HepG2 (cell line): ENCODE measurements at regions not wholly inside any gene's neighbourhood (a gene's known extent, or its start where the extent isn't known, plus 50 kb on each side); places are given as distances from the start of the nearest gene placed in this dataset.
"Not testable (repeated sequence)": the region's sequence is repeated elsewhere in the genome, so short reads cannot be mapped to it uniquely, and the experiment has no call there.

Experiments used
- ATAC-seq: fragments of 200-7000 bp; cut with Tn5 transposase; 3 replicates; pipeline ENCODE4 v1.9.1; 2020; ENCODE audit warnings: mild to moderate bottlenecking, moderate library complexity
- BruUV-seq: library from RNA; stranded (reverse); fragments of 400-500 nt; replicated peaks from 2 replicates; lab custom pipeline; 2021; lab: Mats Ljungman, UMichigan
- CTCF ChIA-PET: fragments of 300-600 bp; formaldehyde crosslinking; extraction: SDS; loops from one replicate; lab custom pipeline; 2021; ENCODE audit warnings: low total read pairs, inconsistent platforms, low intra/inter-chr PET ratio; lab: Yijun Ruan, JAX
- POLR2A ChIA-PET: fragments of 350-600 bp; sonication (Branson Sonifier 250); formaldehyde crosslinking; loops from one replicate; lab custom pipeline; 2020; ENCODE audit warnings: antibody characterized with exemption, inconsistent platforms; lab: Yijun Ruan, JAX
- DNase-seq: peaks from one replicate; pipeline ENCODE4 v3.0.0-alpha.2; 2015; ENCODE audit warnings: low spot score
- FAIRE-seq: peaks from 3 replicates; lab custom pipeline; 2011; peaks lifted over from hg19 to GRCh38; lab: Jason Lieb, UNC
- H2AFZ ChIP-seq: one replicate; pipeline ENCODE4 v1.6.1; 2011; ENCODE audit warnings: low read length, inconsistent platforms
- H3K27ac ChIP-seq: fragments of 300-600 bp; 3 replicates; pipeline ENCODE4 v1.8.0; 2011; ENCODE audit warnings: mixed run types, mild to moderate bottlenecking, mixed read lengths, low read length, inconsistent platforms; ENCODE audit not compliant: insufficient read depth; ENCODE audit errors: extremely low read length
- H3K27me3 ChIP-seq, 2 experiments: fragments of 200-600 bp in 1 of 2; 2 replicates in 1 of 2; 3 replicates in 1 of 2; pipeline versions ENCODE4 v1.6.0 to v1.8.0; 2011; ENCODE audit warnings: low read length in 2 of 2, mild to moderate bottlenecking in 2 of 2, moderate library complexity in 2 of 2, inconsistent platforms in 1 of 2; ENCODE audit not compliant: insufficient read depth in 2 of 2, control insufficient read depth in 1 of 2
- H3K36me3 ChIP-seq, 2 experiments: fragments of 200-600 bp in 1 of 2; replicated peaks in 1 of 2; 2 replicates in 1 of 2; 3 replicates in 1 of 2; pipeline versions ENCODE4 v1.5.1 to v1.8.0; 2011; ENCODE audit warnings: low read length in 2 of 2, inconsistent platforms in 1 of 2; ENCODE audit not compliant: insufficient read depth in 2 of 2, control insufficient read depth in 1 of 2
- H3K4me1 ChIP-seq: 2 replicates; pipeline ENCODE4 v1.5.1; 2012; ENCODE audit warnings: low read length, inconsistent platforms; ENCODE audit not compliant: insufficient read depth
- H3K4me2 ChIP-seq: 2 replicates; pipeline ENCODE4 v1.6.0; 2011; ENCODE audit warnings: low read depth, low read length, inconsistent platforms
- H3K4me3 ChIP-seq, 3 experiments: fragments of 200-600 bp in 1 of 3; sonication (generic), shearing (Covaris generic) in 1 of 3; replicated peaks in 1 of 3; 2 replicates each; pipeline ENCODE4 v1.5.1; 2011 to 2016; ENCODE audit warnings: low read length in 3 of 3, inconsistent platforms in 2 of 3, low read depth in 2 of 3, mild to moderate bottlenecking in 2 of 3, control low read depth in 1 of 3, mixed read lengths in 1 of 3; ENCODE audit not compliant: insufficient read depth in 1 of 3
- H3K79me2 ChIP-seq: one replicate; pipeline ENCODE4 v1.6.1; 2011; ENCODE audit warnings: low read length, inconsistent platforms; ENCODE audit not compliant: insufficient read depth
- H3K9ac ChIP-seq: 2 replicates; pipeline ENCODE4 v1.6.0; 2011; ENCODE audit warnings: mild to moderate bottlenecking, low read depth, low read length, inconsistent platforms; ENCODE audit not compliant: insufficient read depth
- H3K9me3 ChIP-seq: 2 replicates; pipeline ENCODE4 v1.5.1; 2012; ENCODE audit warnings: mild to moderate bottlenecking, low read length
- H4K20me1 ChIP-seq: 2 replicates; pipeline ENCODE4 v1.6.0; 2011; ENCODE audit warnings: inconsistent platforms, mild to moderate bottlenecking, low read length, moderate library complexity; ENCODE audit not compliant: insufficient read depth
- CEBPG ChIP-seq: IDR thresholded peaks from 2 replicates; pipeline ENCODE4 v1.6.1; 2016
- HOXA3 ChIP-seq: sonication (generic); formaldehyde crosslinking; IDR thresholded peaks from 2 replicates; pipeline ENCODE4 v1.5.0; 2020; ENCODE audit warnings: missing genetic modification reagents
- IKZF4 ChIP-seq: sonication (generic); formaldehyde crosslinking; IDR thresholded peaks from 2 replicates; pipeline ENCODE4 v1.5.1; 2020; ENCODE audit warnings: borderline replicate concordance, mild to moderate bottlenecking, low read depth, missing genetic modification reagents; ENCODE audit errors: not compliant biosample characterization
- KMT2B ChIP-seq: IDR thresholded peaks from 2 replicates; pipeline ENCODE4 v1.6.1; 2016; ENCODE audit warnings: missing genetic modification reagents, missing compliant biosample characterization
- MED8 ChIP-seq: sonication (generic); formaldehyde crosslinking; IDR thresholded peaks from 2 replicates; pipeline ENCODE4 v1.8.1; 2023; ENCODE audit warnings: mild to moderate bottlenecking, missing genetic modification reagents; ENCODE audit not compliant: insufficient replicate concordance
- PBX2 ChIP-seq: IDR thresholded peaks from 2 replicates; pipeline ENCODE4 v1.6.1; 2016; ENCODE audit warnings: control low read depth
- SNAPC5 ChIP-seq: sonication (generic); formaldehyde crosslinking; IDR thresholded peaks from 2 replicates; pipeline ENCODE4 v1.8.1; 2023; ENCODE audit warnings: mild to moderate bottlenecking, missing genetic modification reagents, borderline replicate concordance
- STAT5B ChIP-seq: sonication (generic); formaldehyde crosslinking; IDR thresholded peaks from 2 replicates; pipeline ENCODE4 v1.4.0; 2020; ENCODE audit warnings: missing genetic modification reagents
- ZMAT5 ChIP-seq: sonication (generic); formaldehyde crosslinking; IDR thresholded peaks from 2 replicates; pipeline ENCODE4 v1.5.0; 2020; ENCODE audit warnings: mild to moderate bottlenecking, low read depth, missing genetic modification reagents, borderline replicate concordance
- ZNF138 ChIP-seq: sonication (generic); formaldehyde crosslinking; IDR thresholded peaks from 2 replicates; pipeline ENCODE4 v1.5.0; 2020; ENCODE audit warnings: mild to moderate bottlenecking, low read depth, missing genetic modification reagents
- ZNF317 ChIP-seq: sonication (generic); formaldehyde crosslinking; IDR thresholded peaks from 2 replicates; pipeline ENCODE4 v1.5.0; 2020; ENCODE audit warnings: mild to moderate bottlenecking, missing genetic modification reagents
- ZNF343 ChIP-seq: sonication (generic); formaldehyde crosslinking; IDR thresholded peaks from 2 replicates; pipeline ENCODE4 v1.4.0; 2020; ENCODE audit warnings: mild to moderate bottlenecking, missing genetic modification reagents
- ZNF430 ChIP-seq: sonication (generic); formaldehyde crosslinking; IDR thresholded peaks from 2 replicates; pipeline ENCODE4 v1.9.0; 2021; ENCODE audit warnings: mild to moderate bottlenecking, missing genetic modification reagents
- ZNF549 ChIP-seq: sonication (generic); formaldehyde crosslinking; IDR thresholded peaks from 2 replicates; pipeline ENCODE4 v1.5.0; 2020; ENCODE audit warnings: missing genetic modification reagents
- ZNF619 ChIP-seq: sonication (generic); formaldehyde crosslinking; IDR thresholded peaks from 2 replicates; pipeline ENCODE4 v1.4.0; 2020; ENCODE audit warnings: mild to moderate bottlenecking, missing genetic modification reagents
- ZNF704 ChIP-seq: sonication (generic); formaldehyde crosslinking; IDR thresholded peaks from 2 replicates; pipeline ENCODE4 v1.8.1; 2023; ENCODE audit warnings: mild to moderate bottlenecking, inconsistent platforms, moderate library complexity, missing genetic modification reagents, borderline replicate concordance
- ZNF839 ChIP-seq: sonication (generic); formaldehyde crosslinking; IDR thresholded peaks from 2 replicates; pipeline ENCODE4 v1.4.0; 2020; ENCODE audit warnings: missing genetic modification reagents, mild to moderate bottlenecking, borderline replicate concordance
- WGBS: methylation state at CpG from one replicate; pipeline ENCODE4 v1.1.6; 2017; ENCODE audit warnings: low lambda C conversion rate; 5-methylcytosine and 5-hydroxymethylcytosine counted together
- in situ Hi-C: cut with HindIII; loops from 2 replicates; pipeline ENCODE4 v1.10.0; 2017; ENCODE audit warnings: low pct_unique_long_range_greater_than_20kb; ENCODE audit not compliant: extremely low pct_ligation_motif_present
- intact Hi-C: fragments of 100-400 bp; cut with micrococcal nuclease; formaldehyde crosslinking; loops from one replicate; pipeline ENCODE4 v1.10.0; 2022; ENCODE audit not compliant: unreplicated experiment

GRCh38 chr14:82963756-82964155 lies 1430.1 kb upstream of the SEL1L start (continued):
- TF ChIP-seq ZNF138: no peak
- TF ChIP-seq ZNF317 (CRISPR knock-in tag): no peak
- no peak for TF ChIP-seq IKZF4
- TF ChIP-seq KMT2B (CRISPR knock-in tag): no peak
- TF ChIP-seq HOXA3 (CRISPR knock-in tag): no peak
- no peak for TF ChIP-seq ZNF619 (CRISPR knock-in tag)
- no peak for TF ChIP-seq ZNF343 (CRISPR knock-in tag)
- no peak for TF ChIP-seq PBX2

GRCh38 chr14:82987502-82988124 lies 1454.0 kb upstream of the SEL1L start:
- WGBS: 2% methylated on average over 5 of the region's 5 CpGs
- ChIA-PET CTCF (no interaction called here), POLR2A (no interaction called here)
- Histone ChIP-seq H2AFZ (no peak overlapping the region), H3K4me3 (no peak overlapping the region), H3K9me3 (peaks cover 53% of the 10 kb centered on the region), H3K79me2 (no peaks in the 10 kb centered on the region), H3K27ac (no peak overlapping the region), H3K4me1 (no peaks in the 10 kb centered on the region), H3K27me3 (no peaks in the 10 kb centered on the region), H3K36me3 (no peaks in the 10 kb centered on the region), H3K4me2 (no peak overlapping the region), H3K9ac (no peak overlapping the region), H4K20me1 (no peaks in the 10 kb centered on the region)
- FAIRE-seq (no peak), ATAC-seq (no peak), DNase-seq (no peak)
- in situ Hi-C loops (no loop called here), intact Hi-C loops (no loop called here)
- BruUV-seq: no TSS peak
- TF ChIP-seq STAT5B (CRISPR knock-in tag): no peak
- TF ChIP-seq ZMAT5 (CRISPR knock-in tag): no peak
- no peak for TF ChIP-seq ZNF839
- no peak for TF ChIP-seq SNAPC5 (CRISPR knock-in tag)
- TF ChIP-seq ZNF704: no peak
- no peak for TF ChIP-seq CEBPG (CRISPR knock-in tag)
- TF ChIP-seq MED8: no peak
- TF ChIP-seq ZNF549 (CRISPR knock-in tag): no peak
- TF ChIP-seq ZNF430 (CRISPR knock-in tag): no peak

- ATAC-seq, H3K4me2 ChIP-seq, H4K20me1 ChIP-seq, FAIRE-seq, BruUV-seq, CTCF ChIA-PET, H3K9ac ChIP-seq, H2AFZ ChIP-seq, POLR2A ChIA-PET, H3K79me2 ChIP-seq, intact Hi-C loops, H3K4me1 ChIP-seq, DNase-seq, in situ Hi-C loops, H3K4me3 ChIP-seq, H3K27ac ChIP-seq, H3K27me3 ChIP-seq, H3K36me3 ChIP-seq: not testable (repeated sequence)
- peaks cover 69% of the 10 kb centered on the region for H3K9me3 ChIP-seq
- 59% methylated on average over 8 of the region's 8 CpGs for WGBS
These were observed 1460.9 kb upstream of the SEL1L start for GRCh38 chr14:82994547-82994946.
